ENCODE measurements at regions not wholly inside any gene's neighbourhood (a gene's known extent, or its start where the extent isn't known, plus 50 kb on each side); places are given as distances from the start of the nearest gene placed in this dataset.
A peak's percentile ranks its signal among the peaks of the same experiment; 100 is the strongest.
"Not testable (repeated sequence)": the region's sequence is repeated elsewhere in the genome, so short reads cannot be mapped to it uniquely, and the experiment has no call there.

- DNase-seq (ENCODE audit: low read depth): not testable (repeated sequence)
Observed at GRCh38 chr6:90885137-90885536, 298.3 kb upstream of the MAP3K7 start.

GRCh38 chr6:90877616-90878015 is 290.7 kb upstream of the MAP3K7 start:
- DNase-seq (ENCODE audit: low read depth): no peak

GRCh38 chr6:90874931-90875330 is 288.1 kb upstream of the MAP3K7 start:
- no peak for DNase-seq (ENCODE audit: low read depth)

- DNase-seq (ENCODE audit: low read depth): no peak
Observed at GRCh38 chr6:90872981-90873380, 286.1 kb upstream of the MAP3K7 start.

- DNase-seq (ENCODE audit: low read depth): no peak
Observed at GRCh38 chr6:90870561-90870960, 283.7 kb upstream of the MAP3K7 start.

GRCh38 chr6:90868656-90869055 is 281.8 kb upstream of the MAP3K7 start:
- DNase-seq (ENCODE audit: low read depth): no peak

- no peak for DNase-seq (ENCODE audit: low read depth)
Observed at GRCh38 chr6:90868256-90868655, 281.4 kb upstream of the MAP3K7 start.

GRCh38 chr6:90865513-90865912 is 278.6 kb upstream of the MAP3K7 start:
- DNase-seq (ENCODE audit: low read depth): no peak

GRCh38 chr6:90863043-90863442 is 276.2 kb upstream of the MAP3K7 start:
- no peak for DNase-seq (ENCODE audit: low read depth)

GRCh38 chr6:90860822-90861601 is 274.1 kb upstream of the MAP3K7 start:
- peak; percentile 3 for DNase-seq (ENCODE audit: low read depth)

- DNase-seq (ENCODE audit: low read depth): no peak
Observed at GRCh38 chr6:90859612-90860011, 272.7 kb upstream of the MAP3K7 start.

GRCh38 chr6:90859056-90859455 is 272.2 kb upstream of the MAP3K7 start:
- DNase-seq (ENCODE audit: low read depth): peak; percentile 8

GRCh38 chr6:90849686-90850085 is 262.8 kb upstream of the MAP3K7 start:
- no peak for DNase-seq (ENCODE audit: low read depth)

- no peak for DNase-seq (ENCODE audit: low read depth)
Observed at GRCh38 chr6:90846824-90847223, 260.0 kb upstream of the MAP3K7 start.

GRCh38 chr6:90835596-90836212 is 248.8 kb upstream of the MAP3K7 start:
- no peak for DNase-seq (ENCODE audit: low read depth)

GRCh38 chr6:90829311-90829710 is 242.4 kb upstream of the MAP3K7 start:
- no peak for DNase-seq (ENCODE audit: low read depth)

- no peak for DNase-seq (ENCODE audit: low read depth)
Observed at GRCh38 chr6:90820436-90820835, 233.6 kb upstream of the MAP3K7 start.

GRCh38 chr6:90819483-90819882 is 232.6 kb upstream of the MAP3K7 start:
- DNase-seq (ENCODE audit: low read depth): no peak

GRCh38 chr6:90818163-90818562 is 231.3 kb upstream of the MAP3K7 start:
- no peak for DNase-seq (ENCODE audit: low read depth)

GRCh38 chr6:90816764-90817163 is 229.9 kb upstream of the MAP3K7 start:
- no peak for DNase-seq (ENCODE audit: low read depth)

GRCh38 chr6:90811596-90812226 is 224.8 kb upstream of the MAP3K7 start:
- DNase-seq (ENCODE audit: low read depth): no peak

GRCh38 chr6:90809035-90809434 is 222.2 kb upstream of the MAP3K7 start:
- DNase-seq (ENCODE audit: low read depth): no peak

Data from RPMI7951 (cell line).